H9 (cell line): ENCODE measurements at regions not wholly inside any gene's neighbourhood (a gene's known extent, or its start where the extent isn't known, plus 50 kb on each side); places are given as distances from the start of the nearest gene placed in this dataset.

Experiments used
- DNase-seq: peaks from one replicate; pipeline ENCODE4 v3.0.0-alpha.2; 2017
- H2AFZ ChIP-seq: one replicate; pipeline ENCODE4 v1.6.1; 2013; ENCODE audit warnings: mild to moderate bottlenecking, low read length, control low read depth, moderate library complexity
- H2AK5ac ChIP-seq: 2 replicates; pipeline ENCODE4 v1.6.1; 2013; ENCODE audit warnings: low read length, control low read depth, mixed read lengths; ENCODE audit not compliant: insufficient read length
- H2BK120ac ChIP-seq: one replicate; pipeline ENCODE4 v1.6.1; 2013; ENCODE audit warnings: low read depth, mild to moderate bottlenecking, low read length, control low read depth, inconsistent platforms; ENCODE audit not compliant: poor library complexity, severe bottlenecking
- H2BK12ac ChIP-seq: 2 replicates; pipeline ENCODE4 v1.6.1; 2013; ENCODE audit warnings: low read length, control low read depth, mixed read lengths, low read depth; ENCODE audit not compliant: insufficient read length
- H2BK15ac ChIP-seq: 2 replicates; pipeline ENCODE4 v1.6.1; 2013; ENCODE audit warnings: low read depth, low read length, control low read depth
- H2BK20ac ChIP-seq: one replicate; pipeline ENCODE4 v1.6.1; 2013; ENCODE audit warnings: low read depth, mild to moderate bottlenecking, low read length, control low read depth, inconsistent platforms; ENCODE audit not compliant: poor library complexity, severe bottlenecking
- H2BK5ac ChIP-seq: 2 replicates; pipeline ENCODE4 v1.6.1; 2013; ENCODE audit warnings: low read length, control low read depth, mixed read lengths; ENCODE audit not compliant: insufficient read length
- H3K14ac ChIP-seq: 2 replicates; pipeline ENCODE4 v1.6.1; 2013; ENCODE audit warnings: low read length, control low read depth; ENCODE audit not compliant: insufficient read depth
- H3K18ac ChIP-seq: 2 replicates; pipeline ENCODE4 v1.6.1; 2013; ENCODE audit warnings: low read depth, mild to moderate bottlenecking, mixed read lengths, low read length, control low read depth; ENCODE audit not compliant: insufficient read length
- H3K23ac ChIP-seq: 2 replicates; pipeline ENCODE4 v1.6.1; 2013; ENCODE audit warnings: low read length, control low read depth, mixed read lengths, low read depth; ENCODE audit not compliant: insufficient read length
- H3K23me2 ChIP-seq: 2 replicates; pipeline ENCODE4 v1.6.1; 2013; ENCODE audit warnings: low read depth, mild to moderate bottlenecking, mixed read lengths, low read length, control low read depth; ENCODE audit not compliant: insufficient read length, poor library complexity, severe bottlenecking
- H3K27ac ChIP-seq: 2 replicates; pipeline ENCODE4 v1.5.1; 2013; ENCODE audit warnings: low read length, control low read depth, mixed read lengths, low read depth; ENCODE audit not compliant: insufficient read length
- H3K27me3 ChIP-seq: 2 replicates; pipeline ENCODE4 v1.6.1; 2013; ENCODE audit warnings: low read length, control low read depth, inconsistent platforms; ENCODE audit not compliant: insufficient read depth
- H3K4ac ChIP-seq: 2 replicates; pipeline ENCODE4 v1.6.1; 2013; ENCODE audit warnings: low read depth, mild to moderate bottlenecking, control low read depth, inconsistent platforms, low read length, moderate library complexity
- H3K4me1 ChIP-seq: 2 replicates; pipeline ENCODE4 v1.6.1; 2013; ENCODE audit warnings: low read length, control low read depth, inconsistent platforms; ENCODE audit not compliant: insufficient read depth
- H3K4me2 ChIP-seq: 2 replicates; pipeline ENCODE4 v1.6.1; 2013; ENCODE audit warnings: low read length, control low read depth, mixed read lengths; ENCODE audit not compliant: insufficient read length, insufficient read depth
- H3K56ac ChIP-seq: 2 replicates; pipeline ENCODE4 v1.6.1; 2013; ENCODE audit warnings: low read depth, mild to moderate bottlenecking, mixed read lengths, low read length, control low read depth; ENCODE audit not compliant: insufficient read length
- H3K79me1 ChIP-seq: 2 replicates; pipeline ENCODE4 v1.6.1; 2013; ENCODE audit warnings: low read depth, mild to moderate bottlenecking, moderate library complexity, low read length, control low read depth, inconsistent platforms; ENCODE audit not compliant: insufficient read depth, poor library complexity, severe bottlenecking
- H3K79me2 ChIP-seq: 2 replicates; pipeline ENCODE4 v1.6.1; 2013; ENCODE audit warnings: low read length, control low read depth, inconsistent platforms; ENCODE audit not compliant: insufficient read depth
- H3K9ac ChIP-seq: 2 replicates; pipeline ENCODE4 v1.6.1; 2013; ENCODE audit warnings: low read length, control low read depth, mixed read lengths; ENCODE audit not compliant: insufficient read length; ENCODE audit errors: extremely low read depth
- H3K9me3 ChIP-seq: one replicate; pipeline ENCODE4 v1.6.1; 2013; ENCODE audit warnings: low read depth, low read length, inconsistent platforms; ENCODE audit not compliant: control insufficient read depth
- H3T11ph ChIP-seq: one replicate; pipeline ENCODE4 v1.6.1; 2013; ENCODE audit warnings: mild to moderate bottlenecking, low read length, control low read depth, inconsistent platforms
- H4K20me1 ChIP-seq: one replicate; pipeline ENCODE4 v1.6.1; 2013; ENCODE audit not compliant: control insufficient read depth, insufficient read length, insufficient read depth
- H4K5ac ChIP-seq: 2 replicates; pipeline ENCODE4 v1.6.1; 2013; ENCODE audit warnings: low read depth, mild to moderate bottlenecking, mixed read lengths, low read length, control low read depth; ENCODE audit not compliant: insufficient read length
- H4K8ac ChIP-seq: replicated peaks from 2 replicates; pipeline ENCODE4 v1.6.1; 2013; ENCODE audit warnings: low read length, control low read depth, mixed read lengths, low read depth; ENCODE audit not compliant: insufficient read length
- H4K91ac ChIP-seq: 2 replicates; pipeline ENCODE4 v1.6.1; 2013; ENCODE audit warnings: low read depth, mild to moderate bottlenecking, moderate library complexity, mixed read lengths, low read length, control low read depth; ENCODE audit not compliant: insufficient read length
- H3K27ac Mint-ChIP-seq, 3 experiments: 2 replicates in 2 of 3; 3 replicates in 1 of 3; pipeline ENCODE4 v1.8.0; 2020 to 2021; ENCODE audit warnings: mixed read lengths in 3 of 3, mild to moderate bottlenecking in 1 of 3, moderate library complexity in 1 of 3
- H3K27me3 Mint-ChIP-seq: 2 replicates; pipeline ENCODE4 v1.8.0; 2021; ENCODE audit warnings: low read depth, mild to moderate bottlenecking, moderate library complexity, mixed read lengths
- H3K36me3 Mint-ChIP-seq, 3 experiments: 2 replicates in 2 of 3; 3 replicates in 1 of 3; pipeline ENCODE4 v1.8.0; 2020 to 2021; ENCODE audit warnings: low read depth in 3 of 3, mixed read lengths in 3 of 3; ENCODE audit not compliant: insufficient read depth in 1 of 3
- H3K4me1 Mint-ChIP-seq, 2 experiments: 2 replicates each; pipeline ENCODE4 v1.8.0; 2020; ENCODE audit warnings: mixed read lengths in 2 of 2
- H3K4me3 Mint-ChIP-seq, 2 experiments: 2 replicates in 1 of 2; 3 replicates in 1 of 2; pipeline ENCODE4 v1.8.0; 2020 to 2021; ENCODE audit warnings: mild to moderate bottlenecking in 2 of 2, mixed read lengths in 2 of 2, moderate library complexity in 1 of 2
- H3K9me3 Mint-ChIP-seq, 2 experiments: 2 replicates in 1 of 2; 3 replicates in 1 of 2; pipeline ENCODE4 v1.8.0; 2020; ENCODE audit warnings: mild to moderate bottlenecking in 2 of 2, mixed read lengths in 2 of 2, moderate library complexity in 1 of 2
- WGBS: extraction: QIAGEN DNeasy Blood & Tissue Kit; methylation state at CpG from one replicate; pipeline ENCODE4 v1.1.7; 2013; ENCODE audit warnings: missing lambda C conversion rate, low lambda C conversion rate, mixed read lengths; ENCODE audit not compliant: insufficient read length; ENCODE audit errors: extremely low coverage; 5-methylcytosine and 5-hydroxymethylcytosine counted together
- TF ChIP-seq, protein P1 (sequence below): fragments of 200-600 bp; sonication (generic); conservative IDR thresholded peaks from 3 replicates; pipeline ENCODE4 v1.8.0; 2021; ENCODE audit warnings: antibody characterized with exemption, mild to moderate bottlenecking

DNA sequence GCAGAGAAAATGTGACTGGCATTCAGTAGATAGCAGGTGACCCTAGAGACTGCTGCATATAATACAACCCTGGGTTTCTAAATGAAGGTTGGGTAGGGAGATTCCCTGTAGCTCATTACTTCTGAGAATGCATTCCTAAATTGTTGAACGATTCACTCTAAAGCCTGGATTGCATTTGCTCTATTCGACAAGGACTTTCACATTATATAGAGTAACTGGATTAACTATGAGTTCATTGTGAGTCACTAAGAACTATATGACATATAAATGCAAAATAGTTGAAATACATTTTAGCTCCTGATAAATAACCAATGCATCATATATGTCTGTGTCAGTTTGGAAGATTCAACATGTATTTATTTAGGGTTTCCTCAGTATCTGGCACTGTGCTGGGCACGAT lies 294.7 kb upstream of the CCDC54 start:
- TF ChIP-seq, protein P1, sequence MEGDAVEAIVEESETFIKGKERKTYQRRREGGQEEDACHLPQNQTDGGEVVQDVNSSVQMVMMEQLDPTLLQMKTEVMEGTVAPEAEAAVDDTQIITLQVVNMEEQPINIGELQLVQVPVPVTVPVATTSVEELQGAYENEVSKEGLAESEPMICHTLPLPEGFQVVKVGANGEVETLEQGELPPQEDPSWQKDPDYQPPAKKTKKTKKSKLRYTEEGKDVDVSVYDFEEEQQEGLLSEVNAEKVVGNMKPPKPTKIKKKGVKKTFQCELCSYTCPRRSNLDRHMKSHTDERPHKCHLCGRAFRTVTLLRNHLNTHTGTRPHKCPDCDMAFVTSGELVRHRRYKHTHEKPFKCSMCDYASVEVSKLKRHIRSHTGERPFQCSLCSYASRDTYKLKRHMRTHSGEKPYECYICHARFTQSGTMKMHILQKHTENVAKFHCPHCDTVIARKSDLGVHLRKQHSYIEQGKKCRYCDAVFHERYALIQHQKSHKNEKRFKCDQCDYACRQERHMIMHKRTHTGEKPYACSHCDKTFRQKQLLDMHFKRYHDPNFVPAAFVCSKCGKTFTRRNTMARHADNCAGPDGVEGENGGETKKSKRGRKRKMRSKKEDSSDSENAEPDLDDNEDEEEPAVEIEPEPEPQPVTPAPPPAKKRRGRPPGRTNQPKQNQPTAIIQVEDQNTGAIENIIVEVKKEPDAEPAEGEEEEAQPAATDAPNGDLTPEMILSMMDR, result no peak
- 0 out of 4 replicates have a peak, but pooled peaks cover 2 to 3% of the 10 kb centered on the region in 2 experiments for H3K4me1 Mint-ChIP-seq
- no peaks in the 10 kb centered on the region for H3K36me3 Mint-ChIP-seq

More for the DNA sequence above, 294.7 kb upstream of the CCDC54 start:
- no peak overlapping the region for H3K14ac ChIP-seq
- no peak overlapping the region for H2BK120ac ChIP-seq
- H3K27ac ChIP-seq, result no peak overlapping the region
- no peak overlapping the region for H2BK12ac ChIP-seq
- no peak overlapping the region for H3K9ac ChIP-seq
- no peak overlapping the region for H4K5ac ChIP-seq
- no peaks in the 10 kb centered on the region for H3K4me1 ChIP-seq
- DNase-seq, result no peak
- H3K23me2 ChIP-seq, result no peaks in the 10 kb centered on the region
- no peak overlapping the region for H3T11ph ChIP-seq
- H4K8ac ChIP-seq, result no peak overlapping the region
- no peak overlapping the region for H2AFZ ChIP-seq
- no peaks in the 10 kb centered on the region for H3K79me1 ChIP-seq
- no peaks in the 10 kb centered on the region for H4K20me1 ChIP-seq
- H3K9me3 ChIP-seq, result no peaks in the 10 kb centered on the region
- H3K4me3 Mint-ChIP-seq, result no peak overlapping the region
- no peak overlapping the region for H3K56ac ChIP-seq
- no peaks in the 10 kb centered on the region for H3K27me3 ChIP-seq
- H3K27ac Mint-ChIP-seq, result no peak overlapping the region
- no peak overlapping the region for H3K23ac ChIP-seq
- H2BK20ac ChIP-seq, result no peak overlapping the region
- no peak overlapping the region for H3K4ac ChIP-seq
- no CpG with 5 or more reads among the region's 3 CpGs for WGBS
- no peak overlapping the region for H2AK5ac ChIP-seq
- H3K79me2 ChIP-seq, result no peaks in the 10 kb centered on the region
- no peaks in the 10 kb centered on the region for H3K27me3 Mint-ChIP-seq
- no peak overlapping the region for H2BK15ac ChIP-seq
- no peak overlapping the region for H4K91ac ChIP-seq
- no peak overlapping the region for H2BK5ac ChIP-seq
- no peak overlapping the region for H3K4me2 ChIP-seq
- H3K18ac ChIP-seq, result no peak overlapping the region
- no peaks in the 10 kb centered on the region for H3K9me3 Mint-ChIP-seq
